Loucy (cell line): ENCODE measurements at regions not wholly inside any gene's neighbourhood (a gene's known extent, or its start where the extent isn't known, plus 50 kb on each side); places are given as distances from the start of the nearest gene placed in this dataset.

Experiments used
- H2AFZ ChIP-seq: fragments of 200-600 bp; sonication (generic); 2 replicates; pipeline ENCODE4 v1.6.0; 2016; ENCODE audit warnings: antibody characterized with exemption, mild to moderate bottlenecking, low read length, moderate library complexity
- H3F3A ChIP-seq: fragments of 200-600 bp; 2 replicates; pipeline ENCODE4 v1.6.0; 2016; ENCODE audit warnings: antibody characterized with exemption, low read depth, mild to moderate bottlenecking
- H3K27me3 ChIP-seq: fragments of 200-600 bp; sonication (generic); 2 replicates; pipeline ENCODE4 v1.6.1; 2014; ENCODE audit warnings: low read length, mild to moderate bottlenecking; ENCODE audit not compliant: insufficient read depth, poor library complexity, severe bottlenecking
- H3K36me3 ChIP-seq: fragments of 200-600 bp; sonication (generic); 2 replicates; pipeline ENCODE4 v1.6.1; 2016; ENCODE audit warnings: low read length; ENCODE audit not compliant: insufficient read depth
- H3K4me1 ChIP-seq: fragments of 200-600 bp; sonication (generic); 2 replicates; pipeline ENCODE4 v1.5.1; 2014; ENCODE audit warnings: low read length, mild to moderate bottlenecking; ENCODE audit not compliant: insufficient read depth, poor library complexity, severe bottlenecking
- H3K4me2 ChIP-seq: fragments of 200-600 bp; sonication (generic); 2 replicates; pipeline ENCODE4 v1.6.0; 2014; ENCODE audit warnings: antibody characterized with exemption, low read length, low read depth, mild to moderate bottlenecking; ENCODE audit not compliant: poor library complexity, severe bottlenecking
- H3K4me3 ChIP-seq: fragments of 200-600 bp; sonication (generic); 2 replicates; pipeline ENCODE4 v1.5.1; 2014; ENCODE audit warnings: low read length, mild to moderate bottlenecking, mixed read lengths; ENCODE audit not compliant: poor library complexity, severe bottlenecking
- H3K79me2 ChIP-seq: fragments of 200-600 bp; sonication (generic); 2 replicates; pipeline ENCODE4 v1.6.1; 2014; ENCODE audit warnings: low read length; ENCODE audit not compliant: insufficient read depth
- H3K9ac ChIP-seq: fragments of 200-600 bp; sonication (generic); 2 replicates; pipeline ENCODE4 v1.6.0; 2014; ENCODE audit warnings: mild to moderate bottlenecking, low read depth, low read length, moderate library complexity; ENCODE audit not compliant: poor library complexity, severe bottlenecking
- H3K9me2 ChIP-seq: fragments of 200-600 bp; sonication (generic); replicated peaks from 2 replicates; pipeline ENCODE4 v1.6.1; 2016; ENCODE audit warnings: low read depth, low read length, mixed read lengths
- H3K9me3 ChIP-seq: fragments of 200-600 bp; sonication (generic); 2 replicates; pipeline ENCODE4 v1.6.1; 2014; ENCODE audit warnings: mild to moderate bottlenecking, antibody characterized with exemption, low read length, low read depth; ENCODE audit not compliant: insufficient read depth
- H4K20me1 ChIP-seq: fragments of 200-600 bp; sonication (generic); 2 replicates; pipeline ENCODE4 v1.6.0; 2014; ENCODE audit warnings: antibody characterized with exemption, low read length, mild to moderate bottlenecking; ENCODE audit not compliant: insufficient read depth, poor library complexity, severe bottlenecking
- EZH2phosphoT487 ChIP-seq: fragments of 200-600 bp; IDR thresholded peaks from 2 replicates; pipeline ENCODE4 v1.6.1; 2018; ENCODE audit warnings: antibody characterized with exemption, mild to moderate bottlenecking, moderate library complexity, borderline replicate concordance
- TF ChIP-seq, protein P1 (sequence below): fragments of 200-600 bp; sonication (generic); conservative IDR thresholded peaks from 2 replicates; pipeline ENCODE4 v1.5.1; 2014; ENCODE audit warnings: mild to moderate bottlenecking, antibody characterized with exemption, low read length

GRCh38 chr5:58381566-58381965 lies 78.3 kb downstream of the PLK2 start:
- H4K20me1 ChIP-seq, result no peaks in the 10 kb centered on the region
- H3K4me3 ChIP-seq, result no peak overlapping the region
- no peak overlapping the region for H3K9ac ChIP-seq
- H3F3A ChIP-seq, result no peaks in the 10 kb centered on the region
- H2AFZ ChIP-seq, result no peak overlapping the region
- no peaks in the 10 kb centered on the region for H3K4me1 ChIP-seq
- peaks cover 23% of the 10 kb centered on the region for H3K9me3 ChIP-seq
- TF ChIP-seq, protein P1, sequence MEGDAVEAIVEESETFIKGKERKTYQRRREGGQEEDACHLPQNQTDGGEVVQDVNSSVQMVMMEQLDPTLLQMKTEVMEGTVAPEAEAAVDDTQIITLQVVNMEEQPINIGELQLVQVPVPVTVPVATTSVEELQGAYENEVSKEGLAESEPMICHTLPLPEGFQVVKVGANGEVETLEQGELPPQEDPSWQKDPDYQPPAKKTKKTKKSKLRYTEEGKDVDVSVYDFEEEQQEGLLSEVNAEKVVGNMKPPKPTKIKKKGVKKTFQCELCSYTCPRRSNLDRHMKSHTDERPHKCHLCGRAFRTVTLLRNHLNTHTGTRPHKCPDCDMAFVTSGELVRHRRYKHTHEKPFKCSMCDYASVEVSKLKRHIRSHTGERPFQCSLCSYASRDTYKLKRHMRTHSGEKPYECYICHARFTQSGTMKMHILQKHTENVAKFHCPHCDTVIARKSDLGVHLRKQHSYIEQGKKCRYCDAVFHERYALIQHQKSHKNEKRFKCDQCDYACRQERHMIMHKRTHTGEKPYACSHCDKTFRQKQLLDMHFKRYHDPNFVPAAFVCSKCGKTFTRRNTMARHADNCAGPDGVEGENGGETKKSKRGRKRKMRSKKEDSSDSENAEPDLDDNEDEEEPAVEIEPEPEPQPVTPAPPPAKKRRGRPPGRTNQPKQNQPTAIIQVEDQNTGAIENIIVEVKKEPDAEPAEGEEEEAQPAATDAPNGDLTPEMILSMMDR, result no peak
- no peak for TF ChIP-seq EZH2phosphoT487
- no peaks in the 10 kb centered on the region for H3K79me2 ChIP-seq
- H3K27me3 ChIP-seq, result no peaks in the 10 kb centered on the region
- H3K4me2 ChIP-seq, result no peak overlapping the region
- H3K36me3 ChIP-seq, result no peaks in the 10 kb centered on the region
- H3K9me2 ChIP-seq, result no peaks in the 10 kb centered on the region

DNA sequence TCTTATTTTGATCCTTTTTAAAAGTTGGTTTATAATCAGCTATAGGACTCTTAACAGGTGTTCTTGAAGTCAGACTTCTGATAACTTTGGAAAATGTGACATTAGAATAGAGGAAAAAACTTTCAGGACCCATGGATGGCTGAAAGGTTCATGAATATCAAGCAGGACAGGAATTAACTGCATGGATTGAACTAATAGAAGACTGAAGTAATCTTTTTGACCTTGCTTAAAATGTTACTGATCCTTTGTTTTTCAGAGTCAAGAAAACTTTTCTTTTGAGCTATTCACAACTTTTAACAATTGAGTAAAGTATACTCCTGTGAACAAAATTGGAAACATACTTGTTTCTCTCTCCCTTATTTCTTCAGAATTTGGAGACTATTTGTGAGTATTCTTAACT lies 79.2 kb downstream of the PLK2 start:
- H3K4me3 ChIP-seq, result no peak overlapping the region
- H3K36me3 ChIP-seq, result no peaks in the 10 kb centered on the region
- H2AFZ ChIP-seq, result no peak overlapping the region
- no peaks in the 10 kb centered on the region for H3K27me3 ChIP-seq
- no peaks in the 10 kb centered on the region for H3K9me2 ChIP-seq
- no peaks in the 10 kb centered on the region for H3F3A ChIP-seq
- TF ChIP-seq, protein P1, result no peak
- TF ChIP-seq EZH2phosphoT487, result no peak
- no peak overlapping the region for H3K9ac ChIP-seq
- H4K20me1 ChIP-seq, result no peaks in the 10 kb centered on the region
- H3K79me2 ChIP-seq, result no peaks in the 10 kb centered on the region
- peaks cover 23% of the 10 kb centered on the region for H3K9me3 ChIP-seq
- no peak overlapping the region for H3K4me2 ChIP-seq
- no peaks in the 10 kb centered on the region for H3K4me1 ChIP-seq

DNA sequence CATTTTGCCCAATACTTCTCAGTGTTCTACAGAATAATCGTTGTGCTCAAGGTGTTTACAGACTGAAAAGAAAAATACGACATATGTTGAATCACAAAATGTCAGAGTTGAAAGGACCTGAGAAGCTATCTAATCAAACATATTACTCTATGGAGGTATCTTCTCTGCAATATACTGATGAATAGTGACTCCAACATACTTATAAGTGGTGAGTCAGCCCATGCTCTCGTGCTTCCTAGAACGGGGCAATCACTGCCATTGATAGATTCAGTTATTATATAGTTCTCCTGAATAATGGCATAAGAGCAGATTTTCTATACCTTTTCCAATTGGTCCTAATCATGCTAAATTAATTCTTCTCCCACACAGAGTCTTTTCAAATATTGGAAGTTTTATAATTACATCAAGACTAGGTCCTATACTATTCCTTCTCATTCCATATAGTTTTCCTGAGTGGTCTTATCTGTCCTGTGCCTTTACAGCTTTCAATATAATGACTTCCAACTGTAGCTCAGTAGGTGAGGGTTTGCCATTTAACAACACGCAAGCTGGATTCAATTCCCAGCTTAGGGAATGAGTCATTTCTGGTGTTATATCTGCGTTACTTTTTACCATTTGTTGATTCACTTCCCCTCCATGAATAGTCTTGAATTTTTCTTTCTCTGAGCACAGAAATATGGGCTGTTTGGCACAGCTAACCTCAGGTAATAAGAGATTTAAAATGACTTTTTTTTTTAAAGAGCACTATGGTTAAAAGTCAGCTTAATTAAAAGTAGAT lies 81.1 kb downstream of the PLK2 start:
- no peaks in the 10 kb centered on the region for H3F3A ChIP-seq
- H3K36me3 ChIP-seq, result no peaks in the 10 kb centered on the region
- no peaks in the 10 kb centered on the region for H3K4me1 ChIP-seq
- H3K79me2 ChIP-seq, result no peaks in the 10 kb centered on the region
- TF ChIP-seq EZH2phosphoT487, result no peak
- TF ChIP-seq, protein P1, result no peak
- no peaks in the 10 kb centered on the region for H3K9me2 ChIP-seq
- H3K9me3 ChIP-seq, result peaks cover 23% of the 10 kb centered on the region
- no peaks in the 10 kb centered on the region for H4K20me1 ChIP-seq
- no peak overlapping the region for H3K4me2 ChIP-seq
- no peak overlapping the region for H2AFZ ChIP-seq
- no peak overlapping the region for H3K9ac ChIP-seq
- H3K27me3 ChIP-seq, result no peaks in the 10 kb centered on the region
- H3K4me3 ChIP-seq, result no peak overlapping the region
